ENCODE measurements at regions not wholly inside any gene's neighbourhood (a gene's known extent, or its start where the extent isn't known, plus 50 kb on each side); places are given as distances from the start of the nearest gene placed in this dataset.

DNA sequence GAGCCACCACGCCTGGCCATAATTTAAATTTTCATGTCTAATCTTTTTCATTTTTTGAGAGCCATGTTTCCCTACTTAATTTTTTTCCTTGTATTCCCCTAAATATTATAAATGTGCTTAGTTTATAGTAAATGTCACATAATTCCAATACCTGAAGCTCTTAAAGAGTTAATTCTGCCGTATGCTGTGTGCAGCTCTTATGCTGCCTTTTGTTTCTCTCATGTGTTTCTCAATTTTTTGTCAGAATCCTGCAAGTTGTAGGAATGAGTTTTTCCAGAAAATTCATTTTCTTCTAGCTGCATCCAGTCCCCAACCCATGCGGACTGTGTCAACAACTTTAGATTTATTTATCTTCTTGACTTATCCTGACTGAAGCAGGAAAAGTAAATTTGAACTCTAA lies 90.9 kb upstream of the ROBO2 start:
- no peak for DNase-seq (ENCODE audit: low spot score)
- TF ChIP-seq, protein P1, sequence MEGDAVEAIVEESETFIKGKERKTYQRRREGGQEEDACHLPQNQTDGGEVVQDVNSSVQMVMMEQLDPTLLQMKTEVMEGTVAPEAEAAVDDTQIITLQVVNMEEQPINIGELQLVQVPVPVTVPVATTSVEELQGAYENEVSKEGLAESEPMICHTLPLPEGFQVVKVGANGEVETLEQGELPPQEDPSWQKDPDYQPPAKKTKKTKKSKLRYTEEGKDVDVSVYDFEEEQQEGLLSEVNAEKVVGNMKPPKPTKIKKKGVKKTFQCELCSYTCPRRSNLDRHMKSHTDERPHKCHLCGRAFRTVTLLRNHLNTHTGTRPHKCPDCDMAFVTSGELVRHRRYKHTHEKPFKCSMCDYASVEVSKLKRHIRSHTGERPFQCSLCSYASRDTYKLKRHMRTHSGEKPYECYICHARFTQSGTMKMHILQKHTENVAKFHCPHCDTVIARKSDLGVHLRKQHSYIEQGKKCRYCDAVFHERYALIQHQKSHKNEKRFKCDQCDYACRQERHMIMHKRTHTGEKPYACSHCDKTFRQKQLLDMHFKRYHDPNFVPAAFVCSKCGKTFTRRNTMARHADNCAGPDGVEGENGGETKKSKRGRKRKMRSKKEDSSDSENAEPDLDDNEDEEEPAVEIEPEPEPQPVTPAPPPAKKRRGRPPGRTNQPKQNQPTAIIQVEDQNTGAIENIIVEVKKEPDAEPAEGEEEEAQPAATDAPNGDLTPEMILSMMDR (IDR thresholded peaks at IDR 0.05; ENCODE audit: extremely low read depth, missing control alignments), result no peak

DNA sequence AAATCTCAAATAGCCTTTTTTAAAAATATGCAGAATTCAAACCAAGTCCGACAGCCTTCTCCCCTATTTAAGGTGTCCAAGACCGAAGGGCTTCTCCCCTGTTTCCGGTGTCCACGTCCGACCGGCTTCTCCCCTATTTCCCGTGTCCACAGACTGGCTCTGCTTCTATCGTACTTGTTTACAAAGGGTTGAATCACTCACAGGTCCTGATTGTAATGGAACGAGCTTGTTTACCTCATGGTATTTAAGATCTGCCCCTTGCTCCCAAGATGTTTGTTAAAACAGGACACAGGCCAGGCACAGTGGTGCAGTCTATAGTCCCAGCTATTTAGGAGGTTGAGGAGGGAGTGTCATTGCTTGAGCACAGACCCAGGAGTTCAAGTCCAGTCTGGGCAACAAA lies 90.4 kb upstream of the ROBO2 start:
- no peak for DNase-seq (ENCODE audit: low spot score)
- TF ChIP-seq, protein P1 (IDR thresholded peaks at IDR 0.05; ENCODE audit: extremely low read depth, missing control alignments), result no peak

- DNase-seq (ENCODE audit: low spot score), result no peak
- TF ChIP-seq, protein P1 (IDR thresholded peaks at IDR 0.05; ENCODE audit: extremely low read depth, missing control alignments), result no peak
Measured at GRCh38 chr3:76950590-76950989, 89.3 kb upstream of the ROBO2 start.

GRCh38 chr3:76954412-76954811 lies 85.5 kb upstream of the ROBO2 start:
- TF ChIP-seq, protein P1 (IDR thresholded peaks at IDR 0.05; ENCODE audit: extremely low read depth, missing control alignments), result no peak
- DNase-seq (ENCODE audit: low spot score), result no peak

- no peak for DNase-seq (ENCODE audit: low spot score)
- TF ChIP-seq, protein P1 (IDR thresholded peaks at IDR 0.05; ENCODE audit: extremely low read depth, missing control alignments), result no peak
Measured at GRCh38 chr3:76958274-76958673, 81.6 kb upstream of the ROBO2 start.

- no peak for DNase-seq (ENCODE audit: low spot score)
- TF ChIP-seq, protein P1 (IDR thresholded peaks at IDR 0.05; ENCODE audit: extremely low read depth, missing control alignments), result no peak
Measured at GRCh38 chr3:76958861-76959260, 81.0 kb upstream of the ROBO2 start.

DNA sequence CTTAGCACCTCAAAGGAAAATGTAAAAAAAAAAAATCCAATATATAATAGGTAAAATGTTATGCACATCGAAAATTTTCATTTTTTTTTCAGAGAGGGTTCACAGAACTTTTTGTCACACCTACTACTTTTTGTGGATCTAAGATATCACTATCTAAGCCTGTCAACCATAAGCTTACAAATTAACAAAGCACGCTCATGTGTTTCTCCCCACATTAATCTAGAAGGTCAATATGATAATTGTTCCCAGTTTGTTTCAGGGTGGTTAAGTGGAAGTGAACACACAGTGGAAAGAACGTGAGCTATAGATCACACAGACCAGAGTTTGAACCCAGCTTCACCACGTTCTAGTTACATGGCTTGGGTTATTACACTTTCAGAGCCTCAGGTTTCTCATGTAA lies 78.6 kb upstream of the ROBO2 start:
- no peak for DNase-seq (ENCODE audit: low spot score)
- TF ChIP-seq, protein P1 (IDR thresholded peaks at IDR 0.05; ENCODE audit: extremely low read depth, missing control alignments), result no peak

Measured in GM20000 (cell line).